ENCODE measurements at regions not wholly inside any gene's neighbourhood (a gene's known extent, or its start where the extent isn't known, plus 50 kb on each side); places are given as distances from the start of the nearest gene placed in this dataset.
"Not testable (repeated sequence)": the region's sequence is repeated elsewhere in the genome, so short reads cannot be mapped to it uniquely, and the experiment has no call there.

DNA sequence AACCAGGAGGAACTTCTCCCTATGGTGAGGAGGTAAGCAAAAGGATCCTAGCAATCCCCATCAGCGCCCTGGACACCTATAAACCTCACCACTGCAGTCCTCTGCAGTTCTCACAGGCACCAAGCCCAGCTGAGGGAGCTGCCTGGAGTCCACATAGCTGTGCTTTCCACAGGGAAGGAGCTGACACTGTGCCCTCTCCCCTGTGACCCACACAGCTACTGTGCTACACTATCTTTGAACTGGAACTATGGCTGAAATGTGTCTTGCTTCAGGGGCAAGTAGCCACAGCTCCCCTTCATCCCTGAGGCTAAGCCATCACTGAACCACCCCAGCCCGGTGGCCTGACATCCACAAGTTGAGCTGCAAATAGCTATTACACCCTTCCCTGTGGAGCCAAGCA is 208.5 kb upstream of the RPL34 start (continued):
- no peak for TF ChIP-seq ZNF426 (tag by site-specific recombination; IDR thresholded peaks at IDR 0.05)
- TF ChIP-seq ZBTB7A (tag by site-specific recombination; IDR thresholded peaks at IDR 0.05; ENCODE audit: low read depth) = no peak
- TF ChIP-seq ZNF600 (tag by site-specific recombination; IDR thresholded peaks at IDR 0.05) = no peak
- TF ChIP-seq YY1 (tag by site-specific recombination; IDR thresholded peaks at IDR 0.05) = no peak
- TF ChIP-seq MEIS1 (CRISPR knock-in tag; IDR thresholded peaks at IDR 0.05; ENCODE audit: borderline replicate concordance) = no peak
- TF ChIP-seq KLF1 (tag by site-specific recombination; IDR thresholded peaks at IDR 0.05) = no peak
- no peak for TF ChIP-seq ZNF830 (tag by site-specific recombination; IDR thresholded peaks at IDR 0.05; ENCODE audit: low read depth)

DNA sequence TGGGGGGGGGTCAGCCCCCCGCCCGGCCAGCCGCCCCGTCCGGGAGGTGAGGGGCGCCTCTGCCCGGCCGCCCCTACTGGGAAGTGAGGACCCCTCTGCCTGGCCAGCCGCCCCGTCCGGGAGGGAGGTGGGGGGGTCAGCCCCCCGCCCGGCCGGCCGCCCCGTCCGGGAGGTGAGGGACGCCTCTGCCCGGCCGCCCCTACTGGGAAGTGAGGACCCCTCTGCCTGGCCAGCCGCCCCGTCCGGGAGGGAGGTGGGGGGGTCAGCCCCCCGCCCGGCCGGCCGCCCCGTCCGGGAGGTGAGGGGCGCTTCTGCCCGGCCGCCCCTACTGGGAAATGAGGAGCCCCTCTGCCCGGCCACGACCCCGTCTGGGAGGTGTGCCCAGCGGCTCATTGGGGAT is 210.7 kb upstream of the RPL34 start:
- CTCF ChIA-PET; H3K36me3 ChIP-seq (ENCODE audit: control insufficient read depth in 2 of 2, insufficient read depth in 1 of 2, low read length in 2 of 2); POLR2A ChIA-PET; H3K4me3 ChIP-seq (ENCODE audit: low read depth, low read length); H3K9me3 ChIP-seq (ENCODE audit: control insufficient read depth, insufficient read depth, low read depth, low read length); H3K4me1 ChIP-seq (ENCODE audit: control insufficient read depth, insufficient read depth, low read length); H3K27ac ChIP-seq (ENCODE audit: extremely low read depth, low read depth, low read length): not testable (repeated sequence)

DNA sequence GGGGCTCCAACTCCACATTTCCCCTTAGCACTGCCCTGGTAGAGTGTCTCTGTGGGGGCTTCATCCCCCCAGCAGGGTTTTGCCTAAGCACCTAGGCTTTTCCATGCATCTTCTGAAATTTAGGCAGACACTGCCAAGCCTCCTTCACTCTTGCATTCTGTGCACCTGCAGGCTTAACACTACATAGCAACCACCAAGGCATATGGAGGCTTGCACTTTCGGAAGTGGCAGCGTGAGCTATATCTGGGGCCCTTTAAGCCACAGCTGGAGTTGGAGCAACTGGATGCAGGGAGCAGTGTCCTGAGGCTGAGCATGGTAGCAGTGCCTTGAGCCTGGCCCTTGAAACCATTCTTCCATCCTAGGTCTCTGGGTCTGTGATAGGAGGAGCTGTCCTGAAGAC is 214.8 kb upstream of the RPL34 start:
- POLR2A ChIA-PET = no interaction called here
- Histone ChIP-seq H3K4me1 (ENCODE audit: control insufficient read depth, insufficient read depth, low read length) (no peaks in the 10 kb centered on the region), H3K9me3 (ENCODE audit: control insufficient read depth, insufficient read depth, low read depth, low read length) (no peaks in the 10 kb centered on the region), H3K4me3 (ENCODE audit: low read depth, low read length) (no peak overlapping the region), H3K27ac (ENCODE audit: extremely low read depth, low read depth, low read length) (no peak overlapping the region), H3K36me3 (ENCODE audit: control insufficient read depth in 2 of 2, insufficient read depth in 1 of 2, low read length in 2 of 2) (no peaks in the 10 kb centered on the region)
- CTCF ChIA-PET = interaction anchor here (0.6 kb wide), 1 partner anchor 490 kb away, joined by 3 read pairs; no protein-coding TSS in a partner anchor
- TF ChIP-seq SP7 (tag by site-specific recombination; IDR thresholded peaks at IDR 0.05) = no peak
- no peak for TF ChIP-seq SETDB1 (IDR thresholded peaks at IDR 0.05; ENCODE audit: insufficient read length, low read length)
- TF ChIP-seq ZNF114 (tag by site-specific recombination; IDR thresholded peaks at IDR 0.05) = no peak
- TF ChIP-seq YY1 (tag by site-specific recombination; IDR thresholded peaks at IDR 0.05) = no peak
- TF ChIP-seq GLIS2 (tag by site-specific recombination; IDR thresholded peaks at IDR 0.05) = no peak
- TF ChIP-seq ZNF785 (tag by site-specific recombination; IDR thresholded peaks at IDR 0.05) = no peak
- no peak for TF ChIP-seq OSR2 (tag by site-specific recombination; IDR thresholded peaks at IDR 0.05)

DNA sequence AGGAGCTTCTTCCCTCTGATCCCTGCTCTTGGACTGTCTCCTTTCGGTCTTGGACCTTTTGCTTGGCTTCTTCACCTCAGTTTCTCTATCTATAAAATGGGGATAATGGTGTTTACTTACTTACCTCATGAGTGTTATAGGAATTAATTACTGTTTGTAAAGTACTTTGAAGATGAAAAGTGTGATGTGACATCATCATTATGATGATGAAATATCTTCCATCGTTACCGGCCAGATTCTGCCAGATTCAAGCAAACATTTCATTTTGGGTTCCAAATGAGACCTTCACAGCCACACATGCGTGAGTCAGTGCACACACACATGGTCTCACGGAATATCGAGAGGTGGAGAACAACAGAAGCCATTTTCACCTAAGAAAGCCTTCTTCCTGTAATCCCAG is 220.1 kb upstream of the RPL34 start:
- H3K27ac ChIP-seq (ENCODE audit: extremely low read depth, low read depth, low read length) = no peak overlapping the region
- TF ChIP-seq, protein P1, sequence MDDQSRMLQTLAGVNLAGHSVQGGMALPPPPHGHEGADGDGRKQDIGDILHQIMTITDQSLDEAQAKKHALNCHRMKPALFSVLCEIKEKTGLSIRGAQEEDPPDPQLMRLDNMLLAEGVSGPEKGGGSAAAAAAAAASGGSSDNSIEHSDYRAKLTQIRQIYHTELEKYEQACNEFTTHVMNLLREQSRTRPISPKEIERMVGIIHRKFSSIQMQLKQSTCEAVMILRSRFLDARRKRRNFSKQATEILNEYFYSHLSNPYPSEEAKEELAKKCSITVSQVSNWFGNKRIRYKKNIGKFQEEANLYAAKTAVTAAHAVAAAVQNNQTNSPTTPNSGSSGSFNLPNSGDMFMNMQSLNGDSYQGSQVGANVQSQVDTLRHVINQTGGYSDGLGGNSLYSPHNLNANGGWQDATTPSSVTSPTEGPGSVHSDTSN (CRISPR knock-in tag; IDR thresholded peaks at IDR 0.05) = no peak
- TF ChIP-seq, protein P2, sequence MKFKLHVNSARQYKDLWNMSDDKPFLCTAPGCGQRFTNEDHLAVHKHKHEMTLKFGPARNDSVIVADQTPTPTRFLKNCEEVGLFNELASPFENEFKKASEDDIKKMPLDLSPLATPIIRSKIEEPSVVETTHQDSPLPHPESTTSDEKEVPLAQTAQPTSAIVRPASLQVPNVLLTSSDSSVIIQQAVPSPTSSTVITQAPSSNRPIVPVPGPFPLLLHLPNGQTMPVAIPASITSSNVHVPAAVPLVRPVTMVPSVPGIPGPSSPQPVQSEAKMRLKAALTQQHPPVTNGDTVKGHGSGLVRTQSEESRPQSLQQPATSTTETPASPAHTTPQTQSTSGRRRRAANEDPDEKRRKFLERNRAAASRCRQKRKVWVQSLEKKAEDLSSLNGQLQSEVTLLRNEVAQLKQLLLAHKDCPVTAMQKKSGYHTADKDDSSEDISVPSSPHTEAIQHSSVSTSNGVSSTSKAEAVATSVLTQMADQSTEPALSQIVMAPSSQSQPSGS (tag by site-specific recombination; IDR thresholded peaks at IDR 0.05; ENCODE audit: low read depth) = peak; percentile 53; the same call in 1 of the 2 replicates
- H3K4me3 ChIP-seq (ENCODE audit: low read depth, low read length) = no peak overlapping the region
- POLR2A ChIA-PET = no interaction called here
- no peaks in the 10 kb centered on the region for H3K36me3 ChIP-seq (ENCODE audit: control insufficient read depth in 2 of 2, insufficient read depth in 1 of 2, low read length in 2 of 2)
- CTCF ChIA-PET = no interaction called here
- H3K9me3 ChIP-seq (ENCODE audit: control insufficient read depth, insufficient read depth, low read depth, low read length) = no peaks in the 10 kb centered on the region
- H3K4me1 ChIP-seq (ENCODE audit: control insufficient read depth, insufficient read depth, low read length) = no peaks in the 10 kb centered on the region

DNA sequence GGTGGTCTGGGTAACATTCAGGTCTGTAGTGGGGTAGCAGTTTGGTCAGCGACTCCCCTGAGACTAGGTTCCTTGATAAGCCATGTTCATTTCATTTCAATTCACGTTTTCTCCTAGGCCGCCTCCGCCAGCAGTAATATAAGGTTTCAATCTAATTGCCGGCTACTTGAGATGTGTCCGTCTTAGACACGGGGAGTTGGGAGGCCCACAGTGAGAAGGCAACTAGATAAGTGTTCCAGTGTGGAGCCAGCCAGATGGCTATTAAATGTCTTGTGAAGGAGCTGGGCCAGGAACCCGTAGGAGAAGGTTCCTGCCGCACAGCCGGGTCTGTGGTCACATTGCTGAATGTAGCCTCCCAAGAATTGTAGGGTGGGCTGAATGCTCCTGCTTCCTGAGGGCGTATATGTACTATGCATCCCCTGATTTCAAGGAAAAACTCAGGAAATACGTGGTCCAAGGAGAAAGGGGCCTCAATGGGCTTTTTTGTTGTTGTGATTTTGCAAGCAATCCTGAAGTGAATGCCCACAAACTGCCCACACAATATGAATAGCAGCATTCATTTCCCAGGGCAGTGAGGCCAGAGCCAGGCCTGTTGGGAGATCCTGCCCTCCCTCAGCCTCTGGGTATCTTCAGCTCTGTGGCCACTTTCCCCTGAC is 220.6 kb upstream of the RPL34 start:
- ChIA-PET CTCF (no interaction called here), POLR2A (no interaction called here)
- H3K4me3 ChIP-seq (ENCODE audit: low read depth, low read length) = no peak overlapping the region
- TF ChIP-seq, protein P3, sequence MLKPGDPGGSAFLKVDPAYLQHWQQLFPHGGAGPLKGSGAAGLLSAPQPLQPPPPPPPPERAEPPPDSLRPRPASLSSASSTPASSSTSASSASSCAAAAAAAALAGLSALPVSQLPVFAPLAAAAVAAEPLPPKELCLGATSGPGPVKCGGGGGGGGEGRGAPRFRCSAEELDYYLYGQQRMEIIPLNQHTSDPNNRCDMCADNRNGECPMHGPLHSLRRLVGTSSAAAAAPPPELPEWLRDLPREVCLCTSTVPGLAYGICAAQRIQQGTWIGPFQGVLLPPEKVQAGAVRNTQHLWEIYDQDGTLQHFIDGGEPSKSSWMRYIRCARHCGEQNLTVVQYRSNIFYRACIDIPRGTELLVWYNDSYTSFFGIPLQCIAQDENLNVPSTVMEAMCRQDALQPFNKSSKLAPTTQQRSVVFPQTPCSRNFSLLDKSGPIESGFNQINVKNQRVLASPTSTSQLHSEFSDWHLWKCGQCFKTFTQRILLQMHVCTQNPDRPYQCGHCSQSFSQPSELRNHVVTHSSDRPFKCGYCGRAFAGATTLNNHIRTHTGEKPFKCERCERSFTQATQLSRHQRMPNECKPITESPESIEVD (tag by site-specific recombination; IDR thresholded peaks at IDR 0.05) = 0 out of 2 replicates have a peak, but pooled peaks have one; percentile 6
- TF ChIP-seq ZNF530 (tag by site-specific recombination; IDR thresholded peaks at IDR 0.05; ENCODE audit: low read depth) (no peak), ZNF48 (tag by site-specific recombination; IDR thresholded peaks at IDR 0.05) (no peak), ZNF2 (tag by site-specific recombination; IDR thresholded peaks at IDR 0.05) (no peak), FEZF1 (tag by site-specific recombination; IDR thresholded peaks at IDR 0.05) (peak; percentile 20; the same call in 1 of the 2 replicates), ZFHX2 (tag by site-specific recombination; conservative IDR thresholded peaks at IDR 0.05) (peak; percentile 9; the same call in 1 of the 2 replicates), SP7 (tag by site-specific recombination; IDR thresholded peaks at IDR 0.05) (peak; percentile 72), ZSCAN30 (tag by site-specific recombination; IDR thresholded peaks at IDR 0.05) (peak; percentile 68; the same call in 1 of the 2 replicates), GLIS1 (tag by site-specific recombination; IDR thresholded peaks at IDR 0.05) (0 out of 2 replicates have a peak, but pooled peaks have one; percentile 26), ZIC2 (tag by site-specific recombination; IDR thresholded peaks at IDR 0.05) (0 out of 2 replicates have a peak, but pooled peaks have one; percentile 13)

More for the DNA sequence above, 220.6 kb upstream of the RPL34 start:
- no peaks in the 10 kb centered on the region for H3K9me3 ChIP-seq (ENCODE audit: control insufficient read depth, insufficient read depth, low read depth, low read length)
- H3K36me3 ChIP-seq (ENCODE audit: control insufficient read depth in 2 of 2, insufficient read depth in 1 of 2, low read length in 2 of 2) = no peaks in the 10 kb centered on the region
- H3K27ac ChIP-seq (ENCODE audit: extremely low read depth, low read depth, low read length) = no peak overlapping the region
- H3K4me1 ChIP-seq (ENCODE audit: control insufficient read depth, insufficient read depth, low read length) = no peaks in the 10 kb centered on the region
